Upper lobe of left lung (tissue), 4 donors: ENCODE measurements at regions not wholly inside any gene's neighbourhood (a gene's known extent, or its start where the extent isn't known, plus 50 kb on each side); places are given as distances from the start of the nearest gene placed in this dataset.

ENCODE experiments used
- CTCF ChIP-seq, 6 experiments: fragments of 450-650 bp in 4 of 6; fragments of 200-600 bp in 2 of 6; sonication (generic) in 2 of 6; IDR thresholded peaks; one replicate each; pipeline ENCODE4 v1.5.1; 2016 to 2019; ENCODE audit warnings: antibody characterized with exemption in 6 of 6
- POLR2AphosphoS5 ChIP-seq, 2 donors: sonication (generic); formaldehyde crosslinking; IDR thresholded peaks; one replicate each; pipeline ENCODE4 v1.5.1; 2017; ENCODE audit warnings: antibody characterized with exemption in 2 of 2

GRCh38 chr3:124666067-124666466 is 64.2 kb upstream of the UMPS start:
- TF ChIP-seq POLR2AphosphoS5 (IDR thresholded peaks at IDR 0.05) (no peak), CTCF (IDR thresholded peaks at IDR 0.05) (no peak)
